GM18511 (cell line): ENCODE measurements at regions not wholly inside any gene's neighbourhood (a gene's known extent, or its start where the extent isn't known, plus 50 kb on each side); places are given as distances from the start of the nearest gene placed in this dataset.

Experiments
- ATAC-seq: cut with Tn5 transposase; IDR thresholded peaks from one replicate; pipeline ENCODE4 v1.9.1; 2021; ENCODE audit warnings: mild to moderate bottlenecking, moderate library complexity; ENCODE audit not compliant: unreplicated experiment

DNA sequence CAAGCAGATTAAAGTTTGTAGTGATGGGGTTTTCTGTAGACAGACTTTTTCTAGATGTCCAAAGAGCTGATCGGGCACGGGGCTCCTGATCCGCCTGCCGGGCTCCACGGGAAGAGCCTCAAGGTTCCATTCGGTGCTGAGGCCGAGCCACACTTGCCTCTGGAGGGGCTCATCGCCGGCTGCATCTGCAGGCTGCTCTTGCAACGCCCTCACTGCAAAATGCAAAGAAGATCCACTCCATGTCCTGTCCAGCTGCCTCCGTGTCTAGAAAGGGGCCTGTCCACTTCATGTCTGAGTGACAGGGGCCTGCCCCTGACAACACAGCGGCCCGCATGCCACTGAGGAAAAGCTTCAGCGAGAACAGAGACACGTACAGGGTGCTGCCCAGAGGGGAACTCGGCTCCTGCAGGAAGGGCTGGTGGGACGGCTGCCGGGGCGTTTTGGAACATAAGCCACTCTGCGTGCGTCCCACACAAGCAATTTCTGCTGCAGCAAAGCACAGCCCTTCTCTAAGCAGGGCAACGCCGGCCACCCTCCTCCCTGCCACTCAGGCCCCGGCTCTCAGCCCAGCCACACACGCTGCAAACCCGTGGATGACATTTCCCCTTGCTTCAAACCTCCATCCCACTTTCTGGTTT is 53.6 kb upstream of the CTDP1 start:
- no peak for ATAC-seq

DNA sequence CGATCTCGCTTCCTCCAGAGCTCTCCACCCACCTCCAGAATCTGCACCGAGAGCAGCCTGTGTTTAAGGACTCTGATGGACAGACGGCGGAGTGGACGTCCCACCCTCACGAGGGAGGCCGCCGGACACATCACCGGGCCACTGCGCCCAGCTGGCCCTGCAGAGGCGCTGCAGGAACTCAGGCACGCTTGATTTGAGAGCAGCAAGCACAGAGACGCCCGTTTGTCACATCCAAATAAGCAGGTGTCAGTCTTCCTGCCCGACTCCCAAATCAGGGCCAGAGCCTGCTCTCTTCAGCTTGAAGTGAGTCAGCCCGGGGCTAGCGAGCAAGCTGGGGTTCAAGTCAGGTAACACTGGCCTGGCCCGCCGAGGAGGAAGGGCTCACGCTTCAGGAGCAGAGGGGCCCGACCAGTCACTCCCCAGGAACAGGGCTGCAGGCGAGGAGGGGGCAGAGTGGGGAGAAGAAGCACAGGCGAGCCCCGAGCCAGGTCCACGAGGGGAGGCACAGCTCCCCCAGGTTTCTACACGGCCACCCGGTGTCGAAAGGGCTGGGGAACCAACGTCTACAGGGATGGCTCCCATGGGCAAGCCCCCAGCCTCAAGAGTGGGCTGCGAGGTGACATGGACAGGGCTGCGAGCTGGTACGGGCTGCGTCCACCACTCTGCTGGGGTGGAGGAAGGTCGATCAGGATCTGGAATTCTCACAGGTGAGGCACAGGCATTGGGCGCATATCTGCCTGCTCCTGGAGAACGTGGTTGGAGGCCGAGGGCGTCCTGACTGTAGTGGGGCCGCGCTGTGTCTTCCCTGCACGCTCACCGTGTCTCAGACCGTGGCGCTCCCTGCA is 52.5 kb upstream of the CTDP1 start:
- no peak for ATAC-seq

DNA sequence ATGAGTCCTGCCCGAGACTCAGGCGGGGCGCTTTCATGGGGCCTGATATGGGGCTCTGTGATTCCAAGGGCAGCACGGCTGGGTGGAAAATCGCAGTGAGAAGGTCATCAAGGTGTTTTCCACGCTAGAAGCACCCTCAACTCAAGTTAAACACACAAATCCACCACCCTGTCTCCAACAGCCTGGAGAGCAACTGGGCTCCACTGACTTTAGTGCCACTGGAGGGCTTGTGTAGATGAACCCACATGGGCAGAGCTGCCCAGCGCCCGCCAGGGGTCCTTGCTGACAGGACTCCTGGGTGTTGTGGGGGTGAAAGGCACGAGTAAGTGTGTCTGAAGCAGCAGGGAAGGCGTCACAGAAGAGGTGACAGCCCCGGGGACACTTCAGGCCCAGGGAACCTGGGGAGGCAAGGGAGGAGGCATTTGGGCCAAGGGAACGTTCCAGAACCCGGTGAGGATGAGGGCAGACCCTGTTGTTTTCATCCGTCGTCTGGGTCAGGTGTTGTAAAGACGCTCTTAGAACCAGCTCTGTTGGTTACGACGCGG is 51.8 kb upstream of the CTDP1 start:
- ATAC-seq, result no peak

DNA sequence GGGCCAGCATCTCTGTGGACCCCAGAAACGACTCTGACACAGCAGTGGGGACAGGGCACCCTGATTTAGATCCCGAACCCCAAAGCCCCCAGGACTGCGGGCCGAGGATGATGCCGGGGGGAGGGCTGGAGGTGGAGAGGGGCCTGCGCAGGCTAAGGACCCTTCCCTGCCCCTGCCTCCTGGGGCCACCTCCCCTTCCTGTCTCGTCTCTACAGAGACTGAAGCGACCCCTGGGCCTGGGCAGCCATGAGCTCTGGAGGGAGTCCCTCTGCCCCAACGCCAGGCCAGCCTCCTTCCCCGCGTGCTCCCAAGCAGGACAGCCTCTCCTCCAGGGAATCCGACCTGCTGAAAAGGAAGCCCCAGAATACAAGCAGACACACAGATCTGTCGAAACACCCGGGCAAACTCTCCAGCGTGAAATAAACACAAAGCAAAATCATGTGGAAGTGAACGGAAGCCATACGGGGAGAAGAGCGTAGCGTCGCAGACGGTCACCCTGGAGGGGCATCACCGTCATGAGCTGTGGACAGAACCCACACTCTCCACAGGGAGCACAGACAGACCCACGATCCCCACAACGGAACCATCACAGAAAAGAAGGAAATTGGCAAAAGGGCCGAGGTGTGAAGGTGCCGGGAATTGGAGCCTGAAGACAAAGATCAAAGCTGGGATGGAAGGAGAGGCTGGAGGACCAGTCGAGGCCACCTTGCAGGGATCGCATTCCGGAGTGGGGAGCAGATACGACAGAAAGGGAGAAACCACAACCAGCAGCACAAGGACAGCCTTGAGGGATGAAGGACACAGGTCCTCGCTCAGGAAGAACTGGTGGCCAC is 51.0 kb upstream of the CTDP1 start:
- no peak for ATAC-seq

DNA sequence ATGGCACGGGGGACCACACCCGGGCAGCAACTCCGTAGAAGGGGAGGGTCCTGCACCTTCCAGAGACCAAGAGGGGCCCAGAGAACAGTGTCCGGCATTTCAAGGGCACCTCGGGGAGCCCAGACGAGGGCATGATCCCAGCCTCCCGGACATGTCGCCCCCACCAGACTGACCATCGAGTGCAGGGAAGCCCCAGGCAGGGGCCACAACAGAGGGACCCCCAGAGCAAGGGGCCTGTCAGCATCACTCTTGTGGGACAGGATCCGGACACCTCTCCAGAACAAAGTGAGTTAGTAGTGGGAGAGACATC is 50.4 kb upstream of the CTDP1 start:
- ATAC-seq, result no peak

DNA sequence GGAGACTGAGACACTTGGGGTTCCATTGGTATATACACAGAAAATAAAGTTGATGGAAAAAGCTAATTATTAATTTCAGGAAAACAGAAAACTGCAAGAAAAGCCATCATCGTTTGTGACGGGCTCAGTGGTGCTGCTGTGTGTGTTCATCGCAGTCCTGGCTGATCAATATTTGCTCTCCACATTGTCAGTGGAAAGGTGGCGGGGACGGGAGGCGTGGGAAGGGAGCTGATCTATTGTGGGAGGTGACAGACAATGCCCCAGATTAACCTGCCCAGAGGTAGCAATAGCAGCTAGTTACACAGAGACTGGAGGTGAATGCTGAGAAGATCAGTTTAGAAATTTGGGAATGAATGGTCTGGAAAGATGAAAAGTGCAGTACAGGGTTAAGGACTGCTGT is 50.0 kb upstream of the CTDP1 start:
- ATAC-seq, result no peak
